ENCODE measurements at regions not wholly inside any gene's neighbourhood (a gene's known extent, or its start where the extent isn't known, plus 50 kb on each side); places are given as distances from the start of the nearest gene placed in this dataset.

GRCh38 chr3:194057570-194058188 lies 78.3 kb upstream of the HES1 start:
- no peak for FAIRE-seq
- ChIA-PET POLR2A (ENCODE audit: partially characterized antibody) (interaction anchor here (1.0 to 1.7 kb wide), 3 partner anchors 13 to 84 kb away, joined by 3 to 4 read pairs (median 3); no protein-coding TSS in a partner anchor), CTCF (ENCODE audit: partially characterized antibody) (interaction anchor here (0.6 to 1.2 kb wide), 3 partner anchors 20 to 277 kb away, joined by 3 to 6 read pairs (median 4); no protein-coding TSS in a partner anchor)
- Histone ChIP-seq H3K4ac (replicated peaks; ENCODE audit: insufficient read length, low read depth, low read length) (no peak overlapping the region), H4K5ac (ENCODE audit: insufficient read length, low read depth, low read length) (no peak overlapping the region), H4K20me1 (replicated peaks in 1 of 2; ENCODE audit: control insufficient read depth in 1 of 2, insufficient read depth in 2 of 2, low read length in 2 of 2) (no peaks in the 10 kb centered on the region), H3K79me2 (ENCODE audit: control insufficient read depth in 1 of 2, insufficient read depth in 2 of 2, low read length in 2 of 2) (no peaks in the 10 kb centered on the region), H2BK20ac (ENCODE audit: low read length) (peak overlapping the region; percentile 55; the same call in 1 of the 2 replicates), H3K23me2 (ENCODE audit: low read depth, low read length) (no peaks in the 10 kb centered on the region), H3K4me1 (replicated peaks in 1 of 4; ENCODE audit: control insufficient read depth in 3 of 4, insufficient read depth in 4 of 4, low read length in 3 of 4) (peaks cover 11 to 31% (median 24%) of the 10 kb centered on the region in 4 experiments), H3K56ac (replicated peaks; ENCODE audit: insufficient read length, low read depth, low read length) (peak overlapping the region; percentile 3), H4K8ac (ENCODE audit: extremely low read depth, insufficient read depth, low read length) (no peak overlapping the region; the same call in 1 of the 2 replicates), H3K79me1 (ENCODE audit: low read depth, low read length) (no peaks in the 10 kb centered on the region), H3K23ac (ENCODE audit: insufficient read length) (no peak overlapping the region), H3K14ac (ENCODE audit: insufficient read length) (no peak overlapping the region), H3K18ac (ENCODE audit: extremely low read depth, low read length) (peak overlapping the region; percentile 87; the same call in 1 of the 2 replicates), H2BK12ac (ENCODE audit: low read depth, low read length) (no peak overlapping the region), H2BK120ac (replicated peaks; ENCODE audit: low read depth, low read length) (peak overlapping the region; percentile 0), H3K4me3 (ENCODE audit: extremely low read depth in 1 of 4, insufficient read depth in 2 of 4, low read depth in 3 of 4, low read length in 4 of 4) (peak overlapping the region in 2 of 4 experiments; percentile 11 to 54; a peak in 4 of 8 replicates), H4K91ac (replicated peaks; ENCODE audit: insufficient read length, low read length) (peak overlapping the region; percentile 15), H3K27me3 (replicated peaks in 1 of 4; ENCODE audit: control insufficient read depth in 3 of 4, extremely low read depth in 1 of 4, insufficient read depth in 3 of 4, low read length in 3 of 4) (peaks cover 0 to 8% (median 7%) of the 10 kb centered on the region in 4 experiments; a peak in 5 of 7 replicates), H2AK5ac (ENCODE audit: low read depth, low read length) (no peak overlapping the region), H3K27ac (ENCODE audit: low read depth, low read length) (no peak overlapping the region), H2AFZ (ENCODE audit: low read length) (no peak overlapping the region), H2BK5ac (ENCODE audit: low read depth, low read length) (peak overlapping the region; percentile 81; the same call in 1 of the 2 replicates), H3K36me3 (ENCODE audit: control insufficient read depth in 2 of 4, insufficient read depth in 4 of 4, low read length in 3 of 4) (no peaks in the 10 kb centered on the region), H3K9ac (replicated peaks in 1 of 4; ENCODE audit: extremely low read depth in 1 of 4, low read depth in 3 of 4, low read length in 3 of 4) (no peak overlapping the region), H3K9me3 (ENCODE audit: insufficient read depth in 2 of 2, low read depth in 1 of 2, low read length in 1 of 2) (no peaks in the 10 kb centered on the region), H3K4me2 (ENCODE audit: insufficient read depth in 1 of 2, low read depth in 2 of 2, low read length in 2 of 2) (peak overlapping the region; percentile 61 to 67), H2BK15ac (ENCODE audit: low read length) (no peak overlapping the region)
- no peak for TF ChIP-seq SIRT6 (IDR thresholded peaks at IDR 0.05; ENCODE audit: low read length)
- no peak for TF ChIP-seq SUZ12 (IDR thresholded peaks at IDR 0.05; ENCODE audit: low read length)
- TF ChIP-seq SP2 (IDR thresholded peaks at IDR 0.05; ENCODE audit: low read length) = no peak
- TF ChIP-seq PHF8 (conservative IDR thresholded peaks at IDR 0.05; ENCODE audit: low read depth, low read length) = no peak
- 0 out of 2 replicates have a peak, but pooled peaks have one; percentile 23 for TF ChIP-seq KDM1A (IDR thresholded peaks at IDR 0.05; ENCODE audit: borderline replicate concordance, low read length)
- no peak for TF ChIP-seq YY1 (IDR thresholded peaks at IDR 0.05; ENCODE audit: low read depth, low read length)
- no peak for DNase-seq (ENCODE audit: low read depth in 1 of 2, low spot score in 2 of 2)
- 39% methylated on average over 8 of the region's 8 CpGs; no CpG with 5 or more reads in 1 of the 2 experiments for WGBS, 2 experiments (ENCODE audit: extremely low coverage in 1 of 2, insufficient coverage in 1 of 2, insufficient read length in 1 of 2, insufficient replicate concordance in 2 of 2, low coverage in 1 of 2, low lambda C conversion rate in 2 of 2, missing lambda C conversion rate in 1 of 2)

Measured in H1 (cell line).